ENCODE measurements at regions not wholly inside any gene's neighbourhood (a gene's known extent, or its start where the extent isn't known, plus 50 kb on each side); places are given as distances from the start of the nearest gene placed in this dataset.

- no peak for DNase-seq
These were observed 1193.7 kb upstream of the CDH18 start for GRCh38 chr5:21181609-21182125.

- no peak for DNase-seq
These were observed 1185.5 kb upstream of the CDH18 start for GRCh38 chr5:21173526-21173925.

- DNase-seq = no peak
These were observed 1185.0 kb upstream of the CDH18 start for GRCh38 chr5:21173036-21173435.

- DNase-seq = no peak
These were observed 1183.0 kb upstream of the CDH18 start for GRCh38 chr5:21171038-21171437.

- no peak for DNase-seq
These were observed 1180.6 kb upstream of the CDH18 start for GRCh38 chr5:21168557-21168956.

GRCh38 chr5:21165344-21165743, 1177.3 kb upstream of the CDH18 start:
- no peak for DNase-seq

GRCh38 chr5:21164425-21164824, 1176.4 kb upstream of the CDH18 start:
- no peak for DNase-seq

- no peak for DNase-seq
These were observed 1171.6 kb upstream of the CDH18 start for GRCh38 chr5:21159510-21160059.

GRCh38 chr5:21154526-21154925, 1166.5 kb upstream of the CDH18 start:
- DNase-seq = no peak

GRCh38 chr5:21152611-21153010, 1164.6 kb upstream of the CDH18 start:
- DNase-seq = no peak

GRCh38 chr5:21145376-21145775, 1157.4 kb upstream of the CDH18 start:
- no peak for DNase-seq

- no peak for DNase-seq
These were observed 1155.7 kb upstream of the CDH18 start for GRCh38 chr5:21143686-21144085.

- DNase-seq = no peak
These were observed 1154.8 kb upstream of the CDH18 start for GRCh38 chr5:21142791-21143190.

GRCh38 chr5:21140987-21141386, 1153.0 kb upstream of the CDH18 start:
- no peak for DNase-seq

- DNase-seq = no peak
These were observed 1138.2 kb upstream of the CDH18 start for GRCh38 chr5:21126236-21126635.

- DNase-seq = no peak
These were observed 1137.4 kb upstream of the CDH18 start for GRCh38 chr5:21125238-21125983.

- DNase-seq = no peak
These were observed 1133.2 kb upstream of the CDH18 start for GRCh38 chr5:21121213-21121612.

GRCh38 chr5:21097661-21098060, 1109.7 kb upstream of the CDH18 start:
- DNase-seq = no peak

GRCh38 chr5:21094619-21095018, 1106.6 kb upstream of the CDH18 start:
- DNase-seq = no peak

GRCh38 chr5:21087766-21088165, 1099.8 kb upstream of the CDH18 start:
- DNase-seq = no peak

GRCh38 chr5:21085791-21086190, 1097.8 kb upstream of the CDH18 start:
- no peak for DNase-seq

- no peak for DNase-seq
These were observed 1084.0 kb upstream of the CDH18 start for GRCh38 chr5:21071986-21072385.

GRCh38 chr5:21071421-21071820, 1083.4 kb upstream of the CDH18 start:
- DNase-seq = no peak

All from anterior cingulate cortex (tissue), 58 donors.